GM12892 (cell line): ENCODE measurements at regions not wholly inside any gene's neighbourhood (a gene's known extent, or its start where the extent isn't known, plus 50 kb on each side); places are given as distances from the start of the nearest gene placed in this dataset.

ENCODE experiments used
- POLR2AphosphoS5 ChIP-seq: IDR thresholded peaks from 2 replicates; pipeline ENCODE4 v1.6.1; 2011; ENCODE audit warnings: low read depth, low read length, control low read depth
- TAF1 ChIP-seq: IDR thresholded peaks from 2 replicates; pipeline ENCODE4 v1.6.1; 2011; ENCODE audit warnings: low read depth, mild to moderate bottlenecking, control low read depth, low read length, borderline replicate concordance

GRCh38 chr5:121693864-121694263 is 157.8 kb upstream of the FTMT start:
- TF ChIP-seq POLR2AphosphoS5, result no peak
- no peak for TF ChIP-seq TAF1
